HG03139 (cell line): ENCODE measurements at regions not wholly inside any gene's neighbourhood (a gene's known extent, or its start where the extent isn't known, plus 50 kb on each side); places are given as distances from the start of the nearest gene placed in this dataset.

Source experiments
- ATAC-seq: cut with Tn5 transposase; IDR thresholded peaks from one replicate; pipeline ENCODE4 v1.9.1; 2021; ENCODE audit not compliant: unreplicated experiment

DNA sequence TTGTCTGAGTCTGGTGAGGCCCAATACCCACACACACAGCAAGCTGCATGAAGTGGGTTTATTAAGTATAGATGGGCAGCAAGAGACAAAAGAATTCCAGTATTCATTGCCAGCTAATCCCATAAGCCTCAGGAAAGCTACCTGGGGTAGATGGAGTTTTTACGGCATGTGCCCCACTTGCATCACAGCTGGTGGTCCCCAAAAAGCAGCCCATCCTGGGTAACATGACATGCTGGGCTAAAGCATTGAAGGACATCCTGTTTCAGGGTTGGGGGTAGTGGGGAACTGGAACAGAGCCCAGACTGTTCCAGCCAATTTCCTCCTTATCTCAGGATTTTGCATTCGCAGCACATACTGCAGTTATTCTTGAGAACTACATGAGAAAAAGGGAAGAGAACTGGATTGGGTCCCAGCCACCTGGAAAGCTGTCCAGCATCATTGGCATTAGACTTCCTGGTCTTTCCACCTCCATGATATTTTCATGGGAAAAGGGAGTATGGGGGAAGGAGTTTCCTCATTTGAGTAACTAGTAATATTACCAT, 240.1 kb upstream of the MMADHC start:
- ATAC-seq, result no peak

DNA sequence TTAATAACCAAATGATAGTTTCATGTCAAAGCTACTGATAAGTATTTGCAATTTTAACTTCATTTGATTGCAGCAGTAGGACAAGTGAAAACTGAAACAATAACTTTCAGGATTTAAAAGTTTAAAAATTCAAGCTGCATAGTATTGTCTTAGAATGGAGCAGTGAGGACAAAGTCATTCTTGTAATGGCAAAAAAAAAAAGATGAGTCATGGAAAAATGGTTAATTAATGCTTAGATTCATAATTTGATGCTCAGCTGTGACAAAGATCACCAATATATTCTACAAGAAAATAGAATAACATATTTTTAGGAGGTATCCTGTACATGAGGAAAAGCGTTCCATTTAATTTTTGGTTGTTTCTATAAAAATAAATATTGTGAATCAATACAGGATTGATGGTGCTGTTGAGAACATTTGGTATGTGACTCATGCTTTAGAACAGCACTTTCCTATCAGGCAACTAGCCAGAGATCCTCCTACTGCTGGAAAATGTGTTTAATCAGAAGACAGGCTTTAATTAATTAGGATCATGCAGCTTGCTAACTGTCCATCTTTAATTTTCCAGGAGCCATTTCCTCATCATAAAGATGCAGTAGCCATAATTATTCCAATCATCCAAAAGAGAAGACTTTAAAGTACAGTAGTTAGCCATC, 239.0 kb upstream of the MMADHC start:
- no peak for ATAC-seq

DNA sequence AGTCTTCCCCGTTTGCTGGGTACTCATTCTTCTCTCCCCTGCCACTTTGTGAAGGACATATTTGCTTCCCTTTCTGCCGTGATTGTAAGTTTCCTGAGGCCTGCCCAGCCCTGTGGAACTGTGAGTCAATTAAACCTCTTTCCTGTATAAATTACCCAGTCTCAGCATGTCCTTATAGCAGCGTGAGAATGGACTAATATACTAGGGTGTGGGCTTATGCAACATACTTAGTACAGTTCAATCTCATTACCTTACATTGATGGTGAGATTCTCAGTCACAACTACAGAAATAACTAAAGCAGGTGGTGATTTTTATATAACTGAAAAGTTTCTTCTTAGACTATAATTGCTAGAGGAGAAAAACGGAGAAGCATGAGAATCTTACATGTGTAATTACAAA, 237.9 kb upstream of the MMADHC start:
- ATAC-seq, result no peak

- no peak for ATAC-seq
These were observed 236.6 kb upstream of the MMADHC start for GRCh38 chr2:149824136-149824535.

- ATAC-seq, result no peak
These were observed 231.9 kb upstream of the MMADHC start for GRCh38 chr2:149819356-149819957.

DNA sequence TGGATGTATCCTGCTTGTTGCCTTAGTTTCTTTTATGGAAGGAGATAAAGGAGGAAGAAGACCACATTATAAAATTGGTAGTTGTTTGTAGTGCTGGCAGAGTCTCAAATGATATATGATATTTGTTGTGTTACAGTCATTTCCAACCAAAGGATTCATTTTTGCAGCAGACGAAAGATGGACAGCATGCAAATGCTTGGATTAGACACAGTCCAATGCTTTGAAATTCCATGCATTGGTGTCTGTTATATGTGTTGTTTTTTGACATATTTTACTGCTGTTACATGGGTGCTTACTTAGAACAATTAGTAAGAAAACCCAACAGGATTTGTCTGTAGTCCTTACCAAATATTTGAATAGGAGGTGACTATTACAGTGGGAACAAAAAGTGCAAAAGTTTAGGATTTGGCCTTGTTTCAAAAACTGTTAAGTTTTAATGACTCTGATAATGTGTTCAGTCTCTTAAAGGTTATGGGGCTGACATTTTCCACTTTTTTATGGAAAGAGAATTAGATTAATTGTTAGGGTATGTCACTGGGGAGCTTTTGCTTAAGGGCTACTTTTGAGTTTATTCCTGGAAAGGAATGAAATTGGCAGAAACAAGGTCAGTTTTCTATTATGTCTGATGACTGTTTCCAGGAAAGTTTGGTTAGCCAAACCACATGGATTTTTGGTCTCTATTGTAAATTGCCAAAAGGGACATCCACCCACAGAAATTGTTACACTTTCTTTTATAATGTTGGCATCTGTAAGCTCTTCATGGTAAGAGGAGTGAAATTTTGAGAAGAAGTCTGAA, 229.4 kb upstream of the MMADHC start:
- no peak for ATAC-seq

- no peak for ATAC-seq
These were observed 228.4 kb upstream of the MMADHC start for GRCh38 chr2:149815941-149816340.

DNA sequence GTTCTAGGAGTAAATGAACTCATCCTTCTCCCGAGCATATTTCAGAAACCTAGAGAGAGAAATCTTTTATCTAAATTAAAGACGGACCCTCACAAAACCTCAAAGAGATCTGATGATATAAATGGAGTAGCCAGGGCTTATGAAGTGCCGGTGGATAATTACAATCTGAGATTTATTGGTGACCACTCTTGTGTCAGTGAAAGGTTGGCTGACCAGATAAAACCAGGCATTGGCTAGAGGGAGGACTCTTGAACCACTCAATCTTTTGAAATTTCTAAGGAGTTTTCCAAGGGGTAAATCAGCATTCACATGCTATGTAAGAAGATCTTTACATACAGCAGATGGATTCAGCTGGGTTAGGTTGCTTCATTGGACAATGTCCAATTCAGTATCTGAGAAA, 227.3 kb upstream of the MMADHC start:
- ATAC-seq, result no peak

DNA sequence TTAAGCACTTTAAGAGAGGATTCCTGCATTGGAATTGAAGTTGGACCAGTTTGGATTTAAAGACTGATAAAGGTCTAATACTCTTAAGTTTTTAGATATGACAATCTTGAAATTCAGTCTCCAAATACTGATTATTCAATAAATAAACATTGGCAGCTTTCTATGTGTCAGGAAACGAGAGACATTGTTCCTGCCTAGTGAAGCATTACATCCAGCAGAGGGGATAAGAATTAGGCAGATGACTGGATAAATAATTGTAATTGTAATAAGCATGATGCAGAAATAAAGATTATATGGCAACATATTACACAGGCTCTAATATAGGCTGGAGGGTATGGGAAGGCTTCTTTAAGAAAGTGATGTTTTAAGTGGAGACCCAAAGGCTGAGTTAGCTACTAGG, 226.5 kb upstream of the MMADHC start:
- ATAC-seq, result no peak

DNA sequence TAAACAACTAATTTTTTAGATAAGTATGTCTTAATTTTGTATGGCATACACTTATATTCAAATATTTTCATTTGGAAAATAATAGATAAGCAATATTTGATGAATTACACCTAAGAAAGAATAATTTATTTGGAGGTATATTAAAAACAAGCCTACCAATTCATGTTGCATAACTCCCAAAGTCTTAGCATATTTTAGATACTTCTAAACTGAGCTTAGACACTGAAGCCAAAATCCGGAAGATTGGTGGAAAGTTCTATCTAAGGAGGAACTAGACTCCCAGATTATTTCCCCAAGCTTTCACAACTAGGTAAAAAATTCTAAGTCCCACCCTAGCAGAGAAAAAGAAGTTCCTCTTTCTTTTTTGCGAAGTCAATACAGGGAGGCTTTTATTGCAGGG, 221.0 kb upstream of the MMADHC start:
- no peak for ATAC-seq

DNA sequence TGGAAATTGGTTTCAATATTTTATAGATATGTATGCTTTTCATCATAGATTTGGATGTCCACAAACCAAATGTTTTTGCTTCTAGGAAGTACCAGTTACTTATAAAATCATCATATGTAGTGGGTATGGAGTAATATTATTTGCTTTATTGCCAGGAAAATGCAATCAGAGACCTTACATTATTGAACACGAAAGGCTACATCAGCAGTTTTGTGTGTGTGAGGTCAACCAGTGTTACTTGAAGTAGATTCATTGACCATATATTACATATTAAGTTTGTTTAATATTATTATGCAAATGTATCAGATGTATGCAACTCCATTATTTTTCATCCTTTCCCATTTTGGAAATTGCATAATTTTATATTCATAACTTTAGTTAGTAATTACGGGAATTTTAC, 219.1 kb upstream of the MMADHC start:
- ATAC-seq, result no peak

DNA sequence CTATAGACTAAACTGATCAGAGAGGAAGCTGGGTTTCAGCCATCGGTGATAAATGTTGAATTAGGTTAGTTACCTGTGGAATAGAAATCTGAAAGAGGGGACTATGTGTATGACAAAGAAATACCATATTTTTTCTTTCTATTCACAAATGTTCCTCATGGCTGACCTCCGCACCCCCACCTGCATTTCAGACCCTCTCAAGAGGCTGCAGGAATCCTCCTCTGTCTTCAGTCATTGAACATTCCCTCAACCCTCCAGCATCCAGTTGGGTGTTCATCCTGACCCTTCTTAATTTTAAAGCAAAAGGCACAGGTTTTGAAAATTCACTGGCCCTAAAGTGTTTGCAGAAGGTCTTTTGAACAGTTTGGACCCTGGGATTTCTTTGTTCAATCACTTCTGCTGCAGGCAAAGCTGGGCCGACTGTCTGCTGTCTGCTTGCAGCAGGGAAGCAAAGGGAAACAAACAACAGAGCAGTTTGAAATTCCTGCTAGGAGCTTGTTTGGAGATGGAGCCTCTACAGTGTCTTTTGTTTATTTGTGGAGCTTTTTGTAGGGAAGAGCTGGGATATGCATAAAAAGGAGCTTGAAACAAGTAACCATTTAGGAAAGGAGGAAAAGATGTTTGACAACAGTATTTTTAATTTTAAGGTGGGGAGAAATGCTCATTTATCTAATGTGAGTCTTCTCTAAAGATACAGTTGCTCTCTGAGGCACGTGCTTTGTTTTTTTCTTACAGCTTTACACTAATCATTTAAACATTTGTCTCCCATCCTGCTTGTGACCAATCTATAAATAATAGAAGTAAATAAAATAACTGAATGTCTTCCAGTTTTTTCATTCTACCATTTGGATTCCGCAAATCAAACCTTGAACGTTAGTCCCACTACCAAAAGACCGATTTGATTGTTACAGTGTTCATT, 213.3 kb upstream of the MMADHC start:
- no peak for ATAC-seq

DNA sequence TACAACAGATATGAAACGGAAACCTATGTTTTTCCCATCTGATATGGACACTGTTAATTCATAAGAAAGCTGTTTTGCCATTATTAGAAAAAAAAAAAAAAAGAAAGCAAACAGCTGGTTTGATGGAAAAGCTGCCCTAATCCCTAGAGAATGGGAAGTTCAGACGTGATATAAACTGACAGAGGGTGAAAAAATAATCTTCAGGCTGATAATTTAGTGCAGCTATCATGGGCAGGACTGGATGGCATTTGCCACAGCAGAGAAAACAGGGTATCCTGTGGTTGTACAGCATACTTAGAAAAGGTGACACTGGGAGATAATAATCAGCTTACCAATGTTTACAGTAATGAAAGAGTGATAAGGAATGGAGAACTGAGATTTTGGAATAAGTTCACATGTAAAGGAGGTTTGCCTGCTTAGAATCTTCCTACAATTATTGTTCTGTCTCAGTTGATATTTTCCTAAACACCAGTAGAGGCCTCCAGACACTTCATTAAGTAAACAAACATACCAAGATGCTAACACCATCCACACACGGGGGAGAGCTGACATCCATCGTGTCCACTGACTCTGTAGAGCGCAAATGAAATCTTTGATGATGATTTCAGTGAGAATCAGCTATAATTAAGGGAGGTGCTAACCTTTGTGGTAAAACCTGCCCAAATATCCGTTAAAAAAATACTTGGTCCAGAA, 211.6 kb upstream of the MMADHC start:
- no peak for ATAC-seq

DNA sequence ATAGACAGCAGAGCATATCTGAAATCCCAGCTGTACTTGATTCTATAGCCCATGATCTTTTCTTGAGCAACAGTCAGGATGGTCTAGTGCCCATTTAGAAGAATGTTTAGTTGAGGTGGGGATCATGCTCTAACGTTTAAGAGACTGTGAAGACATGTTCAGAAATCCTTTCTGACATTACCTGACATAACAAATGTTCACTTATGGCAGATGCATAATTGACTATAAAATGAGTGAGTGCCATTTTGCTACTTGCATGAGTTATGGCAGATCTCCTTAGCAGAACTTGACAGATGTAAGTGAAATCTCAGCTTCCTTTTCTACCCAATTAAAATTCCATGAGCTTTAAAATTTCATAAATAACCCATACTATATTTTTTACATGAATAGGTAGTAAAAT, 209.5 kb upstream of the MMADHC start:
- ATAC-seq, result no peak

- no peak for ATAC-seq
These were observed 202.0 kb upstream of the MMADHC start for GRCh38 chr2:149789549-149789948.

DNA sequence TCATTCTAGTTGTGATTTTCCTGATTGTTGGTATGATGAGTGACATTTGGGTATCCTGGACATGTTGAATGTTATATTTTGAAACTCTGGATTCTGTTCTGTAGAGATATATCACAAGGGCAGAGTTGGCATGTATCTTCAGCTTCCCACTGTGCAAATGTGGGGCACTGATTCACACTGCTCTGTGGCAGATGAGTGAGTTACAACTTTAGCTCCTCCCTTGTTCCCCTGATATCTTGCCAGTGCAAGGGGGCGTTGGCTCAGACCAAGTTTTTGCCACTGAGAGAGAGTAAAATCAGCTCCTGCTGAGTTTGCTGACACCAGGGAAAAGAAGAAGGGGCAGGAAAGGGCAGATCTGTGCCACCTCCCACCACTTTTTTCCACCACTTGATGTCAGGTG, 199.6 kb upstream of the MMADHC start:
- no peak for ATAC-seq

- no peak for ATAC-seq
These were observed 195.7 kb upstream of the MMADHC start for GRCh38 chr2:149783284-149783683.

- ATAC-seq, result no peak
These were observed 195.0 kb upstream of the MMADHC start for GRCh38 chr2:149782572-149782971.

DNA sequence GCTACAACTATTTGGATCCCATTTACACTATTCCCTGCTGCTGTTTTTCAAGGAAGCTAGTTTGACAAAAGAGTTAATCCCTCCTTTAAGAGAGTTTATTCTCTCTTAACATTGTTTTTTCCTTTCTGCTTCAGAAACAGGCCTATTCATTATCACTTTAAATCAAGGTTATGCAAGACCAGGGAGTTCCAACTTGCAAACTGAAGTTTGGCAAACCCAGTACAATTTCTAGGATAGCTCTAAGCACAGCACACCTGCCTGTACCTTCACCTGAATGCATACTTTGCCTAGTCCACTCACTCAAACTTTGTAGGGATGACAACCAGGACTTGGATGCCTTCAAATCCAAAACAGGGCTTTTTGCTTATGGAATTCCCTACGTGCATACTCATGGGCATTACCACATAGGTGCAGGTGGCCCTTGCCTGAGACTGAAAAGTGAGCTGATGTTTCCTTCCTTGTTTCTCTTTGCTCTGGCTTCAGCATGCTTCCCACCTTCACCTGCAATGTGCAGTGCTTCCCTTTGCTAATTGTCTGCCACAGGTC, 193.8 kb upstream of the MMADHC start:
- no peak for ATAC-seq

DNA sequence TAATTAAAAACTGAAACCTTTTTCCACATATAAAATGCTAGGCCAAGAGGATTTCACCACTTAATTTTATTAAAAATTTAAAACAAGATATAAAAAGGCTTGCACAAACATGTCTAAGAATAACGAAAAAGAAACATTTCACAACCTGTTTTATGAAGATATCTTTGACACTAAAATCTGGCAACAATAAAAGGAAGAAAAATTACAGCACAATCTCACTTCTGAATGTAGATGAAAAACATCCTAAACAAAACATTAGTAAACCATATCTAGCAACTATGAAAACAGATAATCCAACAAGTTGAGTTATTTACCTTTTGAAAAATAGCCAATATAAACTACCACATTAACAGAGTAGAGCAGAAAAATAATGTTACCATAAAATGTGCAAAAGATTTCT, 185.4 kb upstream of the MMADHC start:
- ATAC-seq, result no peak
